HCT116 (cell line): ENCODE measurements at regions not wholly inside any gene's neighbourhood (a gene's known extent, or its start where the extent isn't known, plus 50 kb on each side); places are given as distances from the start of the nearest gene placed in this dataset.

Experiments
- ATAC-seq: fragments of 200-7000 bp; cut with Tn5 transposase; 2 replicates; pipeline ENCODE4 v1.9.1; 2020; ENCODE audit warnings: mild to moderate bottlenecking, moderate library complexity
- BruUV-seq: library from RNA; stranded (reverse); fragments of 400-500 nt; replicated peaks from 2 replicates; lab custom pipeline; 2021; lab: Mats Ljungman, UMichigan
- CTCF ChIA-PET: fragments of 300-600 bp; sonication (Branson Sonifier 250); formaldehyde crosslinking; loops from one replicate; lab custom pipeline; 2021; ENCODE audit warnings: antibody characterized with exemption; lab: Charles Lee
- POLR2A ChIA-PET: fragments of 300-600, 350-600 bp; sonication (Branson Sonifier 250); formaldehyde crosslinking; loops from one replicate; lab custom pipeline; 2021; ENCODE audit warnings: antibody characterized with exemption; lab: Charles Lee
- RAD21 ChIA-PET, 2 experiments: fragments of 300-600 bp; sonication (Branson Sonifier 250); formaldehyde crosslinking; loops; one replicate each; lab custom pipeline; 2023; ENCODE audit warnings: low total read pairs in 2 of 2; ENCODE audit not compliant: uncharacterized antibody in 2 of 2, unreplicated experiment in 2 of 2, low non-redundant PET in 1 of 2; lab: Charles Lee
- DNase-seq: peaks from one replicate; pipeline ENCODE4 v3.0.0-alpha.2; 2010; ENCODE audit warnings: low read depth, low spot score
- H2AFZ ChIP-seq: fragments of 200-600 bp; shearing (Covaris generic), sonication (generic); 2 replicates; pipeline ENCODE4 v1.6.1; 2017; ENCODE audit warnings: low read depth, mixed run types, mixed read lengths, antibody characterized with exemption, low read length; ENCODE audit not compliant: poor library complexity, severe bottlenecking
- H3K27ac ChIP-seq: 2 replicates; pipeline ENCODE4 v1.5.1; 2012; ENCODE audit warnings: low read depth, low read length
- H3K27me3 ChIP-seq: fragments of 200-600 bp; sonication (generic); 2 replicates; pipeline ENCODE4 v1.6.1; 2016; ENCODE audit warnings: mixed run types, low read length, mixed read lengths; ENCODE audit not compliant: insufficient read depth
- H3K36me3 ChIP-seq, 2 experiments: fragments of 200-500 bp in 1 of 2; fragments of 200-600 bp in 1 of 2; sonication (Bioruptor generic) in 1 of 2; sonication (generic) in 1 of 2; 2 replicates each; pipeline versions ENCODE4 v1.5.1 to v1.6.1; 2014 to 2016; ENCODE audit warnings: low read length in 2 of 2, inconsistent platforms in 1 of 2, mixed read lengths in 1 of 2, mixed run types in 1 of 2; ENCODE audit not compliant: insufficient read depth in 2 of 2, control insufficient read depth in 1 of 2
- H3K4me1 ChIP-seq, 2 experiments: fragments of 200-600 bp in 1 of 2; sonication (generic) in 1 of 2; 2 replicates each; pipeline versions ENCODE4 v1.5.1 to v1.6.1; 2012 to 2017; ENCODE audit warnings: low read length in 2 of 2, inconsistent platforms in 1 of 2, mild to moderate bottlenecking in 1 of 2, mixed read lengths in 1 of 2, mixed run types in 1 of 2, moderate library complexity in 1 of 2; ENCODE audit not compliant: insufficient read depth in 2 of 2, control insufficient read depth in 1 of 2
- H3K4me2 ChIP-seq: fragments of 200-600 bp; sonication (generic); 2 replicates; pipeline ENCODE4 v1.6.1; 2017; ENCODE audit warnings: mixed run types, low read length, mixed read lengths
- H3K4me3 ChIP-seq, 2 experiments: fragments of 200-600 bp in 1 of 2; sonication (generic) in 1 of 2; replicated peaks in 1 of 2; 2 replicates each; pipeline ENCODE4 v1.5.1; 2011 to 2016; ENCODE audit warnings: low read length in 2 of 2, control low read depth in 1 of 2, low read depth in 1 of 2, mild to moderate bottlenecking in 1 of 2, mixed read lengths in 1 of 2, mixed run types in 1 of 2
- H3K79me2 ChIP-seq: fragments of 200-600 bp; sonication (generic); 2 replicates; pipeline ENCODE4 v1.6.1; 2017; ENCODE audit warnings: mild to moderate bottlenecking, mixed run types, low read length, moderate library complexity, mixed read lengths; ENCODE audit not compliant: insufficient read depth
- H3K9ac ChIP-seq: fragments of 200-600 bp; sonication (generic); 2 replicates; pipeline ENCODE4 v1.6.1; 2016; ENCODE audit warnings: low read length, mixed read lengths
- H3K9me2 ChIP-seq: fragments of 200-600 bp; sonication (generic), shearing (Covaris generic); 2 replicates; pipeline ENCODE4 v1.6.1; 2017; ENCODE audit warnings: mixed run types, mild to moderate bottlenecking, moderate library complexity; ENCODE audit not compliant: insufficient read depth
- H3K9me3 ChIP-seq, 2 experiments: fragments of 200-500 bp in 1 of 2; fragments of 200-600 bp in 1 of 2; sonication (Bioruptor generic) in 1 of 2; sonication (generic) in 1 of 2; 2 replicates each; pipeline ENCODE4 v1.6.1; 2014 to 2017; ENCODE audit warnings: low read length in 2 of 2, mixed read lengths in 2 of 2, inconsistent platforms in 1 of 2, low read depth in 1 of 2, mild to moderate bottlenecking in 1 of 2, mixed run types in 1 of 2, moderate library complexity in 1 of 2; ENCODE audit not compliant: control insufficient read depth in 1 of 2, insufficient read depth in 1 of 2
- H4K20me1 ChIP-seq: fragments of 200-600 bp; sonication (generic), shearing (Covaris generic); 2 replicates; pipeline ENCODE4 v1.6.1; 2017; ENCODE audit warnings: mixed run types, mild to moderate bottlenecking, moderate library complexity; ENCODE audit not compliant: insufficient read depth
- CBX3 ChIP-seq: IDR thresholded peaks from 2 replicates; pipeline ENCODE4 v1.6.1; 2012; ENCODE audit warnings: low read depth
- CEBPB ChIP-seq: IDR thresholded peaks from 2 replicates; pipeline ENCODE4 v1.6.1; 2012; ENCODE audit warnings: low read depth
- CTCF ChIP-seq, 3 experiments: fragments of 200-600 bp in 1 of 3; sonication (generic) in 1 of 3; IDR thresholded peaks in 2 of 3; conservative IDR thresholded peaks in 1 of 3; 2 replicates each; pipeline ENCODE4 v1.5.1; 2012 to 2017; ENCODE audit warnings: low read depth in 2 of 3, low read length in 2 of 3, antibody characterized with exemption in 1 of 3, borderline replicate concordance in 1 of 3, control low read depth in 1 of 3, mild to moderate bottlenecking in 1 of 3, mixed read lengths in 1 of 3, mixed run types in 1 of 3, moderate library complexity in 1 of 3; ENCODE audit not compliant: insufficient read depth in 1 of 3
- EGR1 ChIP-seq: IDR thresholded peaks from 2 replicates; pipeline ENCODE4 v1.6.1; 2012; ENCODE audit warnings: low read depth
- EZH2 ChIP-seq: fragments of 200-600 bp; sonication (generic); IDR thresholded peaks from 2 replicates; pipeline ENCODE4 v1.6.1; 2017; ENCODE audit warnings: antibody characterized with exemption, mixed run types
- EZH2phosphoT487 ChIP-seq: fragments of 200-600 bp; IDR thresholded peaks from 2 replicates; pipeline ENCODE4 v1.6.1; 2018; ENCODE audit warnings: antibody characterized with exemption, borderline replicate concordance
- FOSL1 ChIP-seq: IDR thresholded peaks from 2 replicates; pipeline ENCODE4 v1.6.1; 2012; ENCODE audit warnings: low read depth
- JUND ChIP-seq: IDR thresholded peaks from 2 replicates; pipeline ENCODE4 v1.6.1; 2012
- POLR2AphosphoS5 ChIP-seq: IDR thresholded peaks from 2 replicates; pipeline ENCODE4 v1.6.1; 2011; ENCODE audit warnings: mild to moderate bottlenecking, low read depth, low read length, moderate library complexity
- RAD21 ChIP-seq: IDR thresholded peaks from 2 replicates; pipeline ENCODE4 v1.6.1; 2012; ENCODE audit warnings: low read depth, mild to moderate bottlenecking
- SIN3A ChIP-seq: IDR thresholded peaks from 2 replicates; pipeline ENCODE4 v1.6.1; 2012; ENCODE audit warnings: low read depth
- SP1 ChIP-seq: IDR thresholded peaks from 2 replicates; pipeline ENCODE4 v1.6.1; 2012; ENCODE audit warnings: low read depth
- SRF ChIP-seq: IDR thresholded peaks from 2 replicates; pipeline ENCODE4 v1.6.1; 2012; ENCODE audit warnings: low read depth
- TCF7L2 ChIP-seq: IDR thresholded peaks from 2 replicates; pipeline ENCODE4 v1.7.0; 2011; ENCODE audit warnings: borderline replicate concordance, inconsistent platforms; ENCODE audit not compliant: insufficient read depth, insufficient read length; ENCODE audit errors: extremely low read depth
- YY1 ChIP-seq: IDR thresholded peaks from 2 replicates; pipeline ENCODE4 v1.6.1; 2011; ENCODE audit warnings: low read length, low read depth, moderate library complexity, mild to moderate bottlenecking; ENCODE audit not compliant: insufficient replicate concordance; ENCODE audit errors: extremely low read depth
- ZFX ChIP-seq: fragments of 450-650 bp; IDR thresholded peaks from 2 replicates; pipeline ENCODE4 v1.6.1; 2017
- ZNF274 ChIP-seq: fragments of 200-500 bp; sonication (Bioruptor generic); IDR thresholded peaks from 2 replicates; pipeline ENCODE4 v1.6.1; 2014; ENCODE audit warnings: mild to moderate bottlenecking, low read depth, low read length, inconsistent platforms
- intact Hi-C: fragments of 100-400 bp; cut with micrococcal nuclease; formaldehyde crosslinking; loops from 2 replicates; pipeline ENCODE4 v1.10.0; 2022
- TF ChIP-seq, protein P1 (sequence below): IDR thresholded peaks from 2 replicates; pipeline ENCODE4 v1.6.1; 2011; ENCODE audit warnings: mild to moderate bottlenecking, low read length, moderate library complexity; ENCODE audit not compliant: insufficient replicate concordance; ENCODE audit errors: extremely low read depth
- TF ChIP-seq, protein P2 (sequence below): IDR thresholded peaks from 2 replicates; pipeline ENCODE4 v1.6.1; 2012

DNA sequence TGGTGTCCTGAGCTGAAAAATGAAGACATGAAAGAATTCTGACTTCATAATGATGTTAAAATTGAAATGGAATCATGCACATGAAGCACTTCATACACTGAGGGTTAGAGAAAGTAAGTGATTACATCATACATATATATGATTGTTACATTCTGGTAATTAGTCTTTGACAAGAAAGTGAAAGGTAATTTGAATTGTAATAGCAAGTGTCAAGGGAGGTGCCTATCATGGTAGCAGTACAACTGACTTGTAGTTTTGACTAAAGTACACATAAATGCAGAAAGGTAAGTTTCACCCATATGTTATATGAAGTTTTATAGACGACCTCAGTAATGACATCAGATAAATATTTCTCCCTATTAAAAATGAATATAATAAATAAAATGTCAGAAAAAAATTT is 1325.0 kb upstream of the GOT2 start:
- ChIA-PET POLR2A (no interaction called here), RAD21 (no interaction called here), CTCF (no interaction called here)
- intact Hi-C loops, result no loop called here
- Histone ChIP-seq H4K20me1 (no peaks in the 10 kb centered on the region), H3K27me3 (no peaks in the 10 kb centered on the region), H3K27ac (no peak overlapping the region), H3K36me3 (no peaks in the 10 kb centered on the region), H3K4me1 (no peaks in the 10 kb centered on the region), H3K9me2 (no peaks in the 10 kb centered on the region), H3K79me2 (no peaks in the 10 kb centered on the region), H3K9me3 (peaks cover 12 to 20% of the 10 kb centered on the region in 2 experiments; a peak in 2 of 4 replicates), H2AFZ (no peak overlapping the region), H3K4me2 (no peak overlapping the region), H3K4me3 (no peak overlapping the region), H3K9ac (no peak overlapping the region)
- ATAC-seq, result no peak
- no peak for DNase-seq
- TF ChIP-seq EGR1 (no peak), EZH2 (no peak), CEBPB (no peak), TCF7L2 (no peak), CBX3 (no peak), FOSL1 (no peak), SIN3A (no peak), JUND (no peak), YY1 (no peak), ZFX (no peak)
- BruUV-seq, result no TSS peak

DNA sequence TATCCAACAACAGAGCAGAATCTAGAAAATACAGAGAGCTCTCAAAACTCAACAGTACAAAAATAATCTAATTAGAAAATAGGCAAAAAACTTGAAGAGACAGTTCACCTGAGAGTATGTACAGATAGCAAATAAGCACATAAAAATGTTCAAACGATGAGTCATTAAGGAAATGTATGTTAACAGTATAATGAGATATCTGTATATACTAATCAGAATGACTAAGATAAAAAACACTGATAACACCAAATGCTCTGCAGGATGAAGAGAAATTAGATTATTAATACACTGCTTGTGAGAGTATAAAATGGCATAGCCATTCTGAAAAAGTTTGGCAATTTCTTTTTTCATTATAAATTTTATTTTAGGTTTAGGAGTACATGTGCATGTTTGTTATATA is 1307.6 kb upstream of the GOT2 start:
- RAD21 ChIA-PET, result no interaction called here
- Histone ChIP-seq H3K9ac (no peak overlapping the region), H3K27me3 (no peaks in the 10 kb centered on the region), H3K4me2 (no peak overlapping the region), H3K79me2 (no peaks in the 10 kb centered on the region), H3K4me3 (no peak overlapping the region), H3K9me2 (no peaks in the 10 kb centered on the region), H3K27ac (no peak overlapping the region), H2AFZ (no peak overlapping the region), H4K20me1 (no peaks in the 10 kb centered on the region), H3K36me3 (no peaks in the 10 kb centered on the region), H3K9me3 (peaks cover 10 to 13% of the 10 kb centered on the region in 2 experiments; a peak in 3 of 4 replicates), H3K4me1 (no peaks in the 10 kb centered on the region)
- DNase-seq, result no peak
- no peak for ATAC-seq
- intact Hi-C loops, result no loop called here
- no TSS peak for BruUV-seq
- CTCF ChIA-PET, result no interaction called here
- POLR2A ChIA-PET, result no interaction called here
- TF ChIP-seq, protein P1, sequence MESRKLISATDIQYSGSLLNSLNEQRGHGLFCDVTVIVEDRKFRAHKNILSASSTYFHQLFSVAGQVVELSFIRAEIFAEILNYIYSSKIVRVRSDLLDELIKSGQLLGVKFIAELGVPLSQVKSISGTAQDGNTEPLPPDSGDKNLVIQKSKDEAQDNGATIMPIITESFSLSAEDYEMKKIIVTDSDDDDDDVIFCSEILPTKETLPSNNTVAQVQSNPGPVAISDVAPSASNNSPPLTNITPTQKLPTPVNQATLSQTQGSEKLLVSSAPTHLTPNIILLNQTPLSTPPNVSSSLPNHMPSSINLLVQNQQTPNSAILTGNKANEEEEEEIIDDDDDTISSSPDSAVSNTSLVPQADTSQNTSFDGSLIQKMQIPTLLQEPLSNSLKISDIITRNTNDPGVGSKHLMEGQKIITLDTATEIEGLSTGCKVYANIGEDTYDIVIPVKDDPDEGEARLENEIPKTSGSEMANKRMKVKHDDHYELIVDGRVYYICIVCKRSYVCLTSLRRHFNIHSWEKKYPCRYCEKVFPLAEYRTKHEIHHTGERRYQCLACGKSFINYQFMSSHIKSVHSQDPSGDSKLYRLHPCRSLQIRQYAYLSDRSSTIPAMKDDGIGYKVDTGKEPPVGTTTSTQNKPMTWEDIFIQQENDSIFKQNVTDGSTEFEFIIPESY, result no peak
- TF ChIP-seq, protein P2, sequence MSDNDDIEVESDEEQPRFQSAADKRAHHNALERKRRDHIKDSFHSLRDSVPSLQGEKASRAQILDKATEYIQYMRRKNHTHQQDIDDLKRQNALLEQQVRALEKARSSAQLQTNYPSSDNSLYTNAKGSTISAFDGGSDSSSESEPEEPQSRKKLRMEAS, result no peak
- no peak for TF ChIP-seq FOSL1
- TF ChIP-seq RAD21, result no peak
- TF ChIP-seq CBX3, result no peak
- TF ChIP-seq ZNF274, result no peak
- TF ChIP-seq POLR2AphosphoS5, result no peak
- TF ChIP-seq SRF, result no peak
- TF ChIP-seq EGR1, result no peak
- no peak for TF ChIP-seq EZH2
- TF ChIP-seq EZH2phosphoT487, result no peak
- TF ChIP-seq CTCF (IDR thresholded peaks at IDR 0.05 in 2 of 3, conservative IDR thresholded peaks at IDR 0.05 in 1 of 3; ENCODE audit: borderline replicate concordance in 1 of 3, insufficient read depth in 1 of 3, low read depth in 2 of 3, low read length in 2 of 3), result no peak
- no peak for TF ChIP-seq SP1
- TF ChIP-seq JUND, result no peak
